NCI-H82 (cell line): ENCODE measurements at regions not wholly inside any gene's neighbourhood (a gene's known extent, or its start where the extent isn't known, plus 50 kb on each side); places are given as distances from the start of the nearest gene placed in this dataset.
"Not testable (repeated sequence)": the region's sequence is repeated elsewhere in the genome, so short reads cannot be mapped to it uniquely, and the experiment has no call there.

Experiments
- DNase-seq: peaks from one replicate; lab custom pipeline; 2025; lab: John Stamatoyannopoulos, UW

- not testable (repeated sequence) for DNase-seq
Observed at GRCh38 chr9:81013191-81013590, 676.2 kb downstream of the TLE1 start.

GRCh38 chr9:81002906-81003305 lies 686.4 kb downstream of the TLE1 start:
- DNase-seq = no peak

- no peak for DNase-seq
Observed at GRCh38 chr9:81002242-81002641, 687.1 kb downstream of the TLE1 start.

- no peak for DNase-seq
Observed at GRCh38 chr9:80995759-80996158, 693.6 kb downstream of the TLE1 start.

- no peak for DNase-seq
Observed at GRCh38 chr9:80994892-80995291, 694.5 kb downstream of the TLE1 start.

- DNase-seq = not testable (repeated sequence)
Observed at GRCh38 chr9:80985595-80985994, 703.8 kb downstream of the TLE1 start.

- no peak for DNase-seq
Observed at GRCh38 chr9:80976403-80976802, 712.9 kb downstream of the TLE1 start.

- DNase-seq = not testable (repeated sequence)
Observed at GRCh38 chr9:80970377-80970776, 719.0 kb downstream of the TLE1 start.

GRCh38 chr9:80968611-80969010 lies 720.7 kb downstream of the TLE1 start:
- no peak for DNase-seq

GRCh38 chr9:80964914-80965313 lies 724.4 kb downstream of the TLE1 start:
- no peak for DNase-seq

- DNase-seq = peak; percentile 3
Observed at GRCh38 chr9:80964374-80964773, 725.0 kb downstream of the TLE1 start.

GRCh38 chr9:80957801-80958200 lies 731.5 kb downstream of the TLE1 start:
- DNase-seq = no peak

- no peak for DNase-seq
Observed at GRCh38 chr9:80954521-80954920, 734.8 kb downstream of the TLE1 start.

- no peak for DNase-seq
Observed at GRCh38 chr9:80952363-80952922, 736.9 kb downstream of the TLE1 start.

- DNase-seq = no peak
Observed at GRCh38 chr9:80951675-80952074, 737.7 kb downstream of the TLE1 start.

- DNase-seq = no peak
Observed at GRCh38 chr9:80948876-80949275, 740.5 kb downstream of the TLE1 start.

- DNase-seq = no peak
Observed at GRCh38 chr9:80948066-80948465, 741.3 kb downstream of the TLE1 start.

GRCh38 chr9:80946496-80947170 lies 742.7 kb downstream of the TLE1 start:
- DNase-seq = no peak

GRCh38 chr9:80945436-80945835 lies 743.9 kb downstream of the TLE1 start:
- DNase-seq = no peak

GRCh38 chr9:80937645-80938044 lies 751.7 kb downstream of the TLE1 start:
- no peak for DNase-seq

GRCh38 chr9:80934095-80934494 lies 755.3 kb downstream of the TLE1 start:
- DNase-seq = no peak

GRCh38 chr9:80932947-80933780 lies 756.2 kb downstream of the TLE1 start:
- no peak for DNase-seq

- DNase-seq = no peak
Observed at GRCh38 chr9:80932181-80932580, 757.2 kb downstream of the TLE1 start.
